NCI-H2107 (cell line): ENCODE measurements at regions not wholly inside any gene's neighbourhood (a gene's known extent, or its start where the extent isn't known, plus 50 kb on each side); places are given as distances from the start of the nearest gene placed in this dataset.

Experiments
- DNase-seq: peaks from one replicate; lab custom pipeline; 2025; lab: John Stamatoyannopoulos, UW

- DNase-seq: no peak
Observed at GRCh38 chr7:12130609-12131008, 80.5 kb upstream of the TMEM106B start.

- no peak for DNase-seq
Observed at GRCh38 chr7:12131122-12131521, 80.0 kb upstream of the TMEM106B start.

- DNase-seq: no peak
Observed at GRCh38 chr7:12133865-12134264, 77.2 kb upstream of the TMEM106B start.

GRCh38 chr7:12136523-12136922 lies 74.6 kb upstream of the TMEM106B start:
- DNase-seq: no peak

- no peak for DNase-seq
Observed at GRCh38 chr7:12137283-12137682, 73.8 kb upstream of the TMEM106B start.

- DNase-seq: no peak
Observed at GRCh38 chr7:12138421-12138820, 72.7 kb upstream of the TMEM106B start.

GRCh38 chr7:12139416-12139815 lies 71.7 kb upstream of the TMEM106B start:
- no peak for DNase-seq

GRCh38 chr7:12146813-12147212 lies 64.3 kb upstream of the TMEM106B start:
- DNase-seq: no peak

GRCh38 chr7:12152196-12152918 lies 58.7 kb upstream of the TMEM106B start:
- DNase-seq: no peak

GRCh38 chr7:12154119-12154518 lies 57.0 kb upstream of the TMEM106B start:
- DNase-seq: no peak

GRCh38 chr7:12157517-12157916 lies 53.6 kb upstream of the TMEM106B start:
- DNase-seq: no peak

- DNase-seq: no peak
Observed at GRCh38 chr7:12158334-12159060, 52.6 kb upstream of the TMEM106B start.

GRCh38 chr7:12161146-12161545 lies 49.9 kb upstream of the TMEM106B start:
- no peak for DNase-seq
